ENCODE measurements at regions not wholly inside any gene's neighbourhood (a gene's known extent, or its start where the extent isn't known, plus 50 kb on each side); places are given as distances from the start of the nearest gene placed in this dataset.

- no peak for TF ChIP-seq CTCF (IDR thresholded peaks at IDR 0.05)
- ATAC-seq (ENCODE audit: insufficient number of reproducible peaks, low FRiP score, low read depth), result no peak
- peak overlapping the region; percentile 29 for H3K4me3 ChIP-seq
Observed at GRCh38 chr1:83762039-83762365, 236.9 kb downstream of the TTLL7 start.

GRCh38 chr1:83761167-83762038 lies 237.5 kb downstream of the TTLL7 start:
- Histone ChIP-seq H3K9me3 (no peaks in the 10 kb centered on the region), H3K27ac (no peak overlapping the region), H3K36me3 (no peaks in the 10 kb centered on the region), H3K27me3 (replicated peaks; ENCODE audit: insufficient read depth) (no peaks in the 10 kb centered on the region), H3K4me1 (ENCODE audit: control insufficient read depth in 1 of 2, low read depth in 2 of 2) (peaks cover 0 to 5% of the 10 kb centered on the region in 2 donors), H3K4me3 (peak overlapping the region; percentile 29)
- DNase-seq (ENCODE audit: low spot score) (no peak), ATAC-seq (ENCODE audit: insufficient number of reproducible peaks, low FRiP score, low read depth) (no peak)
- TF ChIP-seq CTCF (IDR thresholded peaks at IDR 0.05), result no peak

More at GRCh38 chr1:83762039-83762365, 236.9 kb downstream of the TTLL7 start:
- Histone ChIP-seq H3K4me1 (ENCODE audit: control insufficient read depth in 1 of 2, low read depth in 2 of 2) (peaks cover 0 to 5% of the 10 kb centered on the region in 2 donors), H3K36me3 (no peaks in the 10 kb centered on the region), H3K27me3 (replicated peaks; ENCODE audit: insufficient read depth) (no peaks in the 10 kb centered on the region), H3K9me3 (no peaks in the 10 kb centered on the region), H3K27ac (no peak overlapping the region)
- no peak for DNase-seq (ENCODE audit: low spot score)

- H3K27ac ChIP-seq, result no peak overlapping the region
Observed at GRCh38 chr1:83760226-83761021, 238.5 kb downstream of the TTLL7 start.

GRCh38 chr1:83756984-83757717 lies 241.8 kb downstream of the TTLL7 start:
- no peak for DNase-seq (ENCODE audit: low spot score)
- Histone ChIP-seq H3K27ac (no peak overlapping the region), H3K4me3 (no peak overlapping the region), H3K9me3 (no peaks in the 10 kb centered on the region), H3K4me1 (ENCODE audit: control insufficient read depth in 1 of 2, low read depth in 2 of 2) (peaks cover 0 to 5% of the 10 kb centered on the region in 2 donors), H3K27me3 (replicated peaks; ENCODE audit: insufficient read depth) (no peaks in the 10 kb centered on the region), H3K36me3 (no peaks in the 10 kb centered on the region)
- no peak for ATAC-seq (ENCODE audit: insufficient number of reproducible peaks, low FRiP score, low read depth)
- TF ChIP-seq CTCF (IDR thresholded peaks at IDR 0.05), result no peak

More at GRCh38 chr1:83760226-83761021, 238.5 kb downstream of the TTLL7 start:
- Histone ChIP-seq H3K27me3 (replicated peaks; ENCODE audit: insufficient read depth) (no peaks in the 10 kb centered on the region), H3K4me1 (ENCODE audit: control insufficient read depth in 1 of 2, low read depth in 2 of 2) (peaks cover 0 to 5% of the 10 kb centered on the region in 2 donors), H3K9me3 (no peaks in the 10 kb centered on the region), H3K4me3 (no peak overlapping the region), H3K36me3 (no peaks in the 10 kb centered on the region)
- ATAC-seq (ENCODE audit: insufficient number of reproducible peaks, low FRiP score, low read depth) (no peak), DNase-seq (ENCODE audit: low spot score) (no peak)
- no peak for TF ChIP-seq CTCF (IDR thresholded peaks at IDR 0.05)

GRCh38 chr1:83751602-83752001 lies 247.3 kb downstream of the TTLL7 start:
- ATAC-seq (ENCODE audit: insufficient number of reproducible peaks, low FRiP score, low read depth), result no peak
- no peaks in the 10 kb centered on the region for H3K36me3 ChIP-seq
- no peaks in the 10 kb centered on the region for H3K4me1 ChIP-seq (ENCODE audit: control insufficient read depth in 1 of 2, low read depth in 2 of 2)
- no peak overlapping the region for H3K27ac ChIP-seq
- H3K4me3 ChIP-seq, result no peak overlapping the region
- TF ChIP-seq CTCF (IDR thresholded peaks at IDR 0.05), result no peak
- H3K27me3 ChIP-seq (replicated peaks; ENCODE audit: insufficient read depth), result no peaks in the 10 kb centered on the region
- H3K9me3 ChIP-seq, result no peaks in the 10 kb centered on the region
- DNase-seq (ENCODE audit: low spot score), result no peak

All from thoracic aorta (tissue), 2 donors.